ENCODE measurements at regions not wholly inside any gene's neighbourhood (a gene's known extent, or its start where the extent isn't known, plus 50 kb on each side); places are given as distances from the start of the nearest gene placed in this dataset.

DNA sequence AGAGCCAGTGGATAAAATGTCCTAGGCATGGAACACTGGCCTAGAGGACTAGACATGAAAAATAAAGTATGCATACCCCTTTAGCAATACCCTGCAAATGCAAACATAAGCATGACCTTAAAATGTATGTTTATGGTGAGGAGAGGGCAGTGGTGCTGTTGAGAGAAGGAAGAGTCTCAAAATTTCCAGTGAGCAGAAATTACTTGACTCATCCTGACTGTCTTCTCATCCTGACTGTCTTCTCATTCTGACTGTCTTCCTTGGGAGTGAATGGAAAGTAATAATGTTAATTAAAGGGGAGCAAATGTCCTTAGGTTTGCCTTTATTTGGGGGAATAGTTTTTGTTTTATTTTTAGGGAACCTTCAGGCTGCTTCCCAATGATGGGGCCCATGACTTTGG is 121.5 kb upstream of the GALNT15 start:
- no peak for DNase-seq (ENCODE audit: low read depth)

DNA sequence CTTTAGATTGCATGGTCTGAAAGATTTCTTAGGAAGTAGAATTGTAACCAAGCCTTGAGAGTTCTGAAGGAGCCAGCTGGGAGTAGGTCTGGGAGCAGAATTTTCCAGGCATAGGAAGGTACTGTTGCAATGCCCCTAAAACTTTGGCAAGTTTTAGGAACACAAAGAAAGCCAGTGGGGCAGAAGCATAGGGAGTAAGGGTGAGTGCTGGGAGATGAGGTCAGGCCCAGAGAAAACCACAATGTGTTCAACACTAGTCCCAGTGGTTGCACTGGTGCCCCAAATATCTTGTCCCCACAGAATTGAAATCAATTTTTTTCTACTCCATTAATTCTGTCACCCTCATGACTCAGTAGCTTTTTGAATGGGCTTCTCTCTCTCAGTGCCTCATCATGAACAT is 120.7 kb upstream of the GALNT15 start:
- DNase-seq (ENCODE audit: low read depth) = no peak

DNA sequence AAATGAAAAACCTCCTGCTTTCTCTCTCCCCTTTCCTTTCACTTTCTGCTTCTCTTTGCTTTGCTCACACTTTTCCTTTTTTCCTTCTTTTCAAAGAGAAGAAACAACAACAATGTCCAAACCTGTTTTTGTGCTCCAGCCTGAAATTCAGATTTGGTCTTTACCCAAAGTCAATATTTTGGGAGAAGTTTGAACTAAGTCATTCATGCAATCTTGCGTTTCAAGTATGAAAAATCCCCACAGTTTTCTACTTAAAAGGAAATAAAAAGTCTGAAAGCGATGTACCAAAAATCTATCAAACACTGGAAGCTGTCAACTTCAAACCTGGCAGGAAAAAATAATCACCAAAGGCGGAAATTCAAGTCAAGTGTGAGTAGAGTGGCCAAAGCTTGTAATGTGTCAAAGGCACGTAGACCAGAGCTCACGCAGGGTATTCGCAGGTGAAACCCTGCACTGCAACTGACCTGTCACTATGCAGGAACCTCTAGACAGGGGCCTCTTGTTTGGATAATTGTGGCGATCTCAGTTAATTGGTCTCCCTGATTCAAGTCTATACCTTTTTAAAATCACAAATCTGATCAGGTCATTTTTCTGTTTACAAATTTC is 118.8 kb upstream of the GALNT15 start:
- DNase-seq (ENCODE audit: low read depth) = no peak

DNA sequence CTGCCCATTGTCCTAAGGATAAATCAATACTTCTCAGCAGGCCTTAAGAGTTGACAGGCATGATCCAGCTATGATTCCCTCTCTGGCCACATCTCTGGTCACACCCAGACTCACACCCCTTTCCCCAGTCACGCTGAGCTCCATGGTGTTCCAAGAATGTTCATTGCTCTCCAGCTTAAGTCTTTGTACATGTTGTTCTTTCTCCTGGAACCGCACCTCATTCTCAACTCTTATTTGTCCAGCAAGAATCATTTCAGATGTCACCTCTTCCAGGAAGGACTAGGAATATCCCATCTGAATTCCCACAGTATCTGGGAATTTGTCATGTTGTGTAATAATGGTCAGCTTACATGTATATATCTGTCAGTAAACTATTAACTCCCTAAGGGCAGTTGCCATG is 118.3 kb upstream of the GALNT15 start:
- DNase-seq (ENCODE audit: low read depth) = peak; percentile 86

DNA sequence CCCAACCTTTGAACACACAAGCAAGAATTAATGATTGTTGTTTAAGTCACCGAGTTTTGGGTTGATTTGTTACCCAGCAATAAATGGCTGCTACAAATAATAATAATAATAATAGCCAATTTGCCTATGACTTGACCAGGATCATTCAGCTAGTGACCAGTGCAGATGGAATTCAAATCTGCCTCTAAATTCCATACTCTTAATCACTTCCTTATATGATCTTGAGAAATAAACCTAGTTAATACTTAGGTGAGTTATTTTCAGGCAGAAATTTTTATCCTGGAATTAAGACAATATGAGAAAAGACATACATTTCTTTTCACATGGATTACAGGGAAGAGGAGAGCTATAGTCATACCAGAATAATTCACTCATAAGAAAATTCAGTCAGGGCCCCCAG is 116.0 kb upstream of the GALNT15 start:
- no peak for DNase-seq (ENCODE audit: low read depth)

DNA sequence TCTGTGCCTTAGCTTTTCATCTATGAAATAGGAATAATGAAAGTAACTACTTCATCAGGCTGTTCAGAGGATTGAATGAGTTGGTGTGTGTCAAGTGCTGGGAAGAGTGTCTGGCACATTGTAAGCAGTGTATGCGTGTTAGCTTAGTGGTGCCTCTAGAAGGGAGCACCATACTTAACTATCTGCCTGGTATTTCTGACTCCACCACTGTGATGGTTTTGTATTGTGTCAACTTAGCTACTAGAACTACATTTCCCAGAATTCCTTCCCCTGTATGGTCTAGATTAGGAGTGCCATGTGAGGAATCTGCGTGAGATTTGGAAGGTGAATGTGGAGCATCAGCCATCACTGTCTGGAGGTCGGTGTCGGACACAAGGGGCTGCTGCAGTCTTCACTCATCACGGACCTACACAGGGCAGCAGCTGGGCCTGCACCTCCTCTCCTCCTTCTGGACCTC is 115.4 kb upstream of the GALNT15 start:
- DNase-seq (ENCODE audit: low read depth) = peak; percentile 50

DNA sequence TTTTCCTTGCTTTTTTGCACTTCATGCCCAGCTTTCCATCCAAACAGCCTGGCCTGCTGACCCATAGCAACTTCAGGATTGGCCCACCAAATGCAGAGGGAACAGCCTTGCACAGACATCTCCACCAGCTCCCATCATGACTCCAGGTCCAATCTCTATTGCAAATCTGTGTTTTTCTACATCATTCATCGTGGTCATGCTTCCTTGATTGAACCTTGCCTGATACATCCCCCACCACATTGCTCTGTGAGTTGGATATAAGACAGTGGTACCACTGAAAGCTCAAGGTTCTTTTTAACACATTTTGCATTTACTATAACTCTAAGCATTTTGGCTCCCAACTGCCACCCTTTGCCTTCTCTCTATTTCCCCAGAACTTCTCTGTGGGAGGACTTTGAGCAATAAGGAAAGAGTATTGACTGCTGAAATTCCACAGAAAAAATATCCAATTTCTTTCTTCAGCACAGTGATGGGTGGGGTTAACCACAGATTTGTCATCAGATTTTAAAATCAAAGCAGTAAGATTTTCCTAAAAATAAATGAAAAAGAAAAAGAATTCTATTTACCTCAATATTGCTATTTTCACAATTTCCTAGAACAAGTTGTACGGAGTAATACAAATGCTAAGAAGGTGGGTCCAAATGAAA is 114.6 kb upstream of the GALNT15 start:
- DNase-seq (ENCODE audit: low read depth) = no peak

DNA sequence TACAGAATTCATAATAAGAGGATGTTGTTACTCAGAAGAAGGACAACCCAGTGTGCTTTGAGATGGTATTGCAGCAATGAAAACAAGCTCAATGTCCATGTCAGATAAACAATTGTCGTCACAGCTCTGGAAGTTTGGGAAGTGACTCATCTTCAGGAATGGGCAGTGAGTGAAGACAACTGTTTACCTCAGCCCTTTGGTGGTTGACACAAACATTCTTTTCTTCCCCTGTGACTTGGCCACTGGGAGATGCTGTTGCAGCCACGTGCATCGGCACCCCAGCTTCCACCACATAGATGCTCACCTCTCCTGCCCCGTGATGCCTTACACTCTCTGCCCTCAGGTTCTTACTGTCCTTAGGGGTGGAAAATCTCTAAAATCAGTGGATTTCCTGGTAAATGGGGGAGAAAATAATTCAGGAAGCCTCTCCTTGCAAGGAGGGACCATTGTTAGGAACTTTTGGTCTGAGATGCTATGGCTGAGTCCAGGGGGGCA is 114.1 kb upstream of the GALNT15 start:
- peak; percentile 100 for DNase-seq (ENCODE audit: low read depth)

DNA sequence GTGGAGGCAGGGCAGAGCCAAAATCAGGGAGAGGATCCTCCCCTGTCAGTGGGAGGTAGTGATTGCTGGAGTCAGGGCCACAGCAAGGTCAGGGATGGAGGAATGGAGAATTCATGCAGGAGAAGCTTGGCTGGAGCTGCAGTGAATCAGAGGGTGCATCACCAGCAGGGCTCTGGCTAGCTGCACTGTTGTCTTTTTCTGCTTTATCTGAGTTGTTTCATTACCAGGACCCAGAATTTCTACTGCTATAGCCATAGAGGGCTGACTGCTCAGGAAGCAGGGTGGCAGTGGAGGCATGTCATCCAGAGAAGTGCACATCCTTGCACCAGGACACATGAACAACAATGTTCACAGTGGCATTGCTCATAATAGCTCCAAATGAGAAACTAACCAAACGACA is 113.5 kb upstream of the GALNT15 start:
- DNase-seq (ENCODE audit: low read depth) = peak; percentile 83

DNA sequence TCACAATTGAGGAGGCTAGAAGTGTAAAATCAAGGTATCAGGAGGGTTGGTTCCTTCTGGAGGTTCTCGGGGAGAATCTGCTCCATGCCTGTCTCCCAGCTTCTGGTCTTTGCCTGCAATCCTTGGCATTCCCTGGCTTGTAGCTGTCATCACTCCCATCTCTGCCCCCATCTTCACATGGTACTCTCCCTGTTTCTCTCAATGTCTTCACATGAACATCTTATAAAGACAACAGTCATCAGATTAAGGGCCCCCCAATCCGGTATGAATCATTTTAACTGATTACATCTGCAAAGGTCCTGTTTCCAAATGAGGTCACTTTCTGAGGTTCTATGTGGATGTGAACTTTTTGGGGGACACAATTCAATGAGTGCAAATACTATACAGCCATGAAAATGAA is 113.0 kb upstream of the GALNT15 start:
- peak; percentile 24 for DNase-seq (ENCODE audit: low read depth)

DNA sequence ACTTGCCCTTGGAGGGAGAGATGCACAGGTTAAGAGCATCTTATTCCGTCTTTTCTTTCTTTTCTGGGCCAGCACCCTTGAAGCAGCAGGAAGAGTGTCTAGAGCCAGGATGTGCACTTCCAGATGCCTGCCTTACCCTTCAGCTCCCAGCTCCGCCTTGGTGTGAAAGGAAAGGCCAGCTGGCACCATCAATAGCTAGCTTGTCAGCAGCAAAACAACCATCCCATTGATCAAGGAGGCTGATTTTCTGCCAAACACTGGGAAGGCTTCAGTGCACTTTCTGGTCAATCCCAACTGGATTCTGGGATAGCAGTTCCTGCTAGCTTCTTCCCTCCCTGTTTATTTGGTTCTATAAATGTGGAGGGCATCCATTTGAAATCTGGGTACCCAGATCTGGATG is 110.9 kb upstream of the GALNT15 start:
- no peak for DNase-seq (ENCODE audit: low read depth)

DNA sequence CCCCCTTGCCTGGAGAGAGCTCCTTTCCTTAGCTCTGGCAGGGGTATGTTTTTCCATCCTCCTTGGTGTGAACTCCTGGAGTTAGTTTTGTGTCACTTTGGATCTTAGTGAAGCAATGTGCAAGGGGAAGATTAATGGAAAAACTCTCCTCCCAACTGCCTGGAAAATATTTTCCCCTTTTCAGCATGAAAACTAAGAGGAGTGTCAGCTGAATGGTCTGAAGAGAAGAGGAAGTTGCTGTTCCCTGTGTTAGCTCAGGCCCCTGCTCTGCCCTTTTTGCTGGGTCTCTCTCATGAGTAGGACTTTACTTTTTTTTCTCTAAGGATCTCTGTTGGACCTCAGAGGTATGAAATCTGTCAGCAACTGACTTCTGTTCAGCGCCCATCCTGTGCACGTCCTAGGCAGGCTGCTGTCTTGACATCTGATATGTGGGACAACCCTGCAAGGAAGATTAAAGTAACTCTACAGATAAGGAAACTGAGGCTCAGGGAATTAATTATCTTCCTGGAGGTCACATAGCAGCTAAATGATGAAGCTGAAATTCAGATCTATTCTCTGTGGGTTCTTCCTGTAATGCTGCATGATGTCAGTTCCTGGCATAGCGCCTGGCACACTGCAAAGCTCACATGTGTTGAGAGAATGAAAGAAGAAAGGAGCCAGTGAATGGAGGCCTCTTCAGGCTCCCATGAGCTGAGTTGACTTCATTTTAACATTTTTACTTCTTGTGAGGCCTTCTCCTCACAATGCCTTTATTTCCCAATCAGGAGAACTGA is 109.7 kb upstream of the GALNT15 start:
- DNase-seq (ENCODE audit: low read depth) = peak; percentile 89

DNA sequence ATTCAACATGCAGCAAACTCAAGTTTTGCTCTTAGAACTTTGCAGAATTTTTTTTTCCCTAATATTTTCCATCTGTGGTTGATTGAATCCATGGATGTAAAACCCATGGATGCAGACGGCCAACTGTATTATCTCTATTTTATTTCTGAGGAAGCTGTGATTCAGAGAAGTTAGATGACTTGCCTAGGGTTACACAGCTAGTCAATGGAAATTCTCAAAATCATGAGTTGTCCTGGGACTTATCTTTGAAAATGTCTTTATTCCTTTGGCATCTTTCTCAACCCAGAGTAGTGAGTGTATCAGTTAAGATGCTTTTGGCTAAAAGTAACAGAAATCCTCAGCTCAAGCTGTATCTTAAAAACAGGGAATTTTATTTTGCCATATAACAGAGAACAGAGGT is 107.9 kb upstream of the GALNT15 start:
- no peak for DNase-seq (ENCODE audit: low read depth)

DNA sequence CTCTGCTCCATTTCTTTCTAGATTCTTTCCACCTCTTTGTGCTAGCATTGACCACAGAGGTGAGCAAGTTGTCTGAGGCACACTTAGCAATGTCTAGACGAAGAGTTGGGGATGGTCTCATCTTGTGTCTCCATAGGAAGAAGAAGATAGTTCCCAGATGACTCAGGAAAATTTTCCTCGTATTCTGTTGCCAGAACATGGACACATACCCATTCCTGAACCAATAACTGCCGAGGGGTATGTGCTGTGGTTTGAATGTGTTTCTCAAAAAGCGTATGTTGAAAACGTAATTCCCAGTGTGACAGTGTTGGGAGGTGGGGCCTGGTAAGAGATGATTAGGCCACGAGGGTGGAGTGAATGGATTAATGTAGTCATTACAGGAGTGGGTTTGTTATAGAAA is 107.5 kb upstream of the GALNT15 start:
- DNase-seq (ENCODE audit: low read depth) = no peak

DNA sequence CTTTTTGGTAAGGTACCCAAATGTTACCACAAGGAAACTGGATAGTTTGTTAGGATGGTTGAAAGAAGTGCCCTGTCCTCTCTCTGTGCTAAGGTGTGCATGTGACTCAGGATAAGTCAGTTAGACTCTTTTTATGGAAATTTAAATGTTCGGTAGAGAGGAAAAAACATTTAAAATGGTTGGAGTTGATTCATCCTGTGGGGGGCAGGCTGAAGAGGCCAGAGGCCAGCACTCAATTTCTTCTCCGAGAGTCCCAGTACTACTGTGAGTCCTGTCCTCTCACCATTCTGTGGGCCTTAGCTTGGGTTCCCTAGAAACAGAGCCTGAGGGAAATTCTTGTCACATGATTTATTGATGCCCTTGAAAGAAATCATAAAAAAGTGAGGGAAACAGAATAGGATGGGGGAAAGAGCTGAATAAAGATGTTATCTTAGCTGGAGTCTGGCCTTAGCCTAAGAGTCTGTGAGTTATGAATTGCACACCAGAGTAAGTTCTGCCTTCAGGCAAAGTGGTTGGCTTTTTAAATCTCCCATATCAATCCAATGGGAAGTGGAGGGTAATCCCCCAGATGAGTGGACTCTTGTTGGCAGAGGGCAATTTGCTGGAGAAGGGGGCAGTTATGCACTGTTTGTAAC is 106.5 kb upstream of the GALNT15 start:
- DNase-seq (ENCODE audit: low read depth) = no peak

DNA sequence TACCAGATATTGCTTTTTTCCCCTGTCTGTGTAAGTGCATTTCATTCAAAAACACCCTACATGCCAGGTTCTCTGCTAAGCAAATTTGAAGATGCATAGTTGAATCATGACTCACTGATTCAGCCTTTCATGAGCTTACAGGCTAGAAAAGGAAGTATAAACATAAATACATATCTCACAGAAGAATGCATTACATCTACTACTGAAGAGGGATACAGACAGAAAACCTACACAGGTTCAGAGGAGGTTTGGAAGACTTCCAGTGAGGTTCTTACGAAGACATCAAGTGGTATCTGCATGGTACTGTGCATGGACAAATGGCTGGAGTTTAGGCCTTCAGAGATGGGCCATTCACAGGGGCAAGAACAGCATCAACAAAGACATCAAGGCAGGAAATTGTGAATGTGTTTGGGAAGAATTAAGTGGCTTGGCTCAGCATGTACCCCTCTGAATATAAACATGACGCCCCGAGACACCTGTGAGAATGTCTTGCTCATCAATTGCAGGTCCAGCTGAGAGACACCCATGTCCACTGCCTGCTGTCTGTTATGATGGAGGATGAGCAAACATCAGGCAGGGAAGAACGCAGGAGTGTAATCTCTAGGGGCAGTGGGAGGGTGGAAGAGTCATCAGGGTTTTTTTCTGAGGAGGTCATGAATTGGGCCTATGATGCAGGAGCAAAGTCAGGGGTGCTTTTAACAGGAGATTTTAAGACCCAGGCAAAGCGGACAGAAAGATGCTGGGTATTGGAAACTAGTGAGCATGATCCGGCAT is 105.1 kb upstream of the GALNT15 start:
- DNase-seq (ENCODE audit: low read depth) = peak; percentile 84

DNA sequence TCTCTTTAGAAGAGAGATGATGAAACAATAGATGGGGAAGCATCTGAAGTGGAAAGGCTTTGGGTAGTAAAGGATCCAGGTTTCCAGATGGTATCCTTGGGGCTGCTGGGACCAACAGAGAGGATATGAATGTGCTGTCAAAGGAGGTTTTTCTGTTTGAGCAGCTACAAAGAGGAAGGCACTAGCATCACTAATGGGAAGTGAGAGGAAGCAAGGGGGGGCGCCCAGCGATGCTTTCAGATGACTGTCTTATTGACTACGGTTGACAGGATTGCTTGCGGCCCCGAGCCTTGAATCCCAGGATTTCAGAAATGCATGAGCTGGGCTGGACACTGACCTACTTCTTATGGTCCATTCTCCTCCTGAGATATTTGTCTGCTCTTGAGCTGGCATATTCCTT is 103.8 kb upstream of the GALNT15 start:
- no peak for DNase-seq (ENCODE audit: low read depth)

DNA sequence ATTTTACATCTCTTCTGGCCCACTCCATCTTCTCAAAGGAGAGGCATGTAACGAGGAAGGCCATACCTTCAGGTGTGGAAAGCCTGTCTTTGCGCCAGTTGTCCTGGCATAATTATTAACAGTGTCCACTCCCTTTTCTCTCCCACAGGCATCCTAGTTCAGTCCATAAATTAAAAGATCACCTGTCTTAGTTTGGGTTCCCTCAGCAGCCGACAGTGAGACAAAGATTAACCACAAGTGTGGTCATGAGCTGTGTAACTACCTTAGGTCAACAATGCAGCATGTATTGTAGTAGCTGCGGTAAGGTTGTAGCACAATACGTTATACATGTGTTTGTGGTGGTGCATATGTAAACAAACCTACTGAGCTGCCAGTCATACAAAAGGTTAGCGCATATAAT is 103.3 kb upstream of the GALNT15 start:
- no peak for DNase-seq (ENCODE audit: low read depth)

DNA sequence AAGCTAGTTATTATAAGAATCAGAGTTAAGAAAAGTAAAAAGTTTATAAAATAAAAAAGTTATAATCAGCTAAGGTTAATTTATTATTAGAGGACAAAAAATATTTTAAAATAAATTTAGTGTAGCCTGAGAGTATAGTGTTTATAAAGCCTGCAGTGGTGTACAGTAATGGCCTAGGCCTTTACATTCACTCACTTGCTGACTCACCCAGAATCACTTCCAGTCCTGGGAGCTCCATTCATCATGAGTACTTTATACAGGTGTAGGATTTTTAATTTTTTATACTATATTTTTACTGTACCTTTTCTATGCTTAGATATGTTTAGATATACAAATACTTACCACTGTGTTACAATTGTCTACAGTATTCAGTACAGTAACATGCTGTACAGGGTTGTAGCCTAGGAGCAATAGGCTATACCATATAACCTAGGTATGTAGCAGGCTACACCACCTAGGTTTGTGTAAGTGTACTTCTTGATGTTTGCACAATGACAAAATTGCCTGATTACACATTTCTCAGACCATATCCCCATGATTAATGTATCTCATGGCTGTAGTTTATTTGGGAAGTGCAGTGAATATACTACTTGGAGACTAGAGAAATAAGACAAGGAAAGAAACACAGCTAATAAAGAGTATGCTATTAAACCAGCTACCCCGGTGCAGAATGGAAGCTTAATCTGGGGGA is 101.9 kb upstream of the GALNT15 start:
- no peak for DNase-seq (ENCODE audit: low read depth)

DNA sequence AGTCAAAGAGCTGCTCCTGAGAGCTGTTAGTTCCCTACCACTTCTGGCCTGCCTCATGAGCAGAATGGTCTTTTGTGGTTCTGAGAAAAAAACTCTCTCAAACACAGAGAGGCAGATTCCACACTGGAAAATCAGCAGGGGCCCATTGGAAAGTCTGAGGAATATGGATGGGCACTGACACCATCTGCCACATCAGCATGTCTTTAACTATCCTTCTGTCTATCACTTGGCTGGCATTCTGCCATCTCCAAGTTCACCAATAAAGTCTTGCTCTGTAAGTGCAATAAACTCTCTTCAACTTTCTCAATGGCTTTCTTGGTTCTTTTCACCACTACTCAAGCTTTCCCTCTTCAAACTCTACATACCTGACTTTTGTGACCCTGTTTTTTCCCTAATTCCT is 101.3 kb upstream of the GALNT15 start:
- no peak for DNase-seq (ENCODE audit: low read depth)

Data from LHCN-M2 (cell line).